ENCODE measurements at regions not wholly inside any gene's neighbourhood (a gene's known extent, or its start where the extent isn't known, plus 50 kb on each side); places are given as distances from the start of the nearest gene placed in this dataset.

GRCh38 chr1:194825382-194825781, 1639.0 kb upstream of the B3GALT2 start:
- Histone ChIP-seq H3K4me2 (ENCODE audit: insufficient read depth, low read length) (no peak overlapping the region), H3K4me3 (ENCODE audit: low read depth in 1 of 2, low read length in 2 of 2) (no peak overlapping the region), H3K79me2 (ENCODE audit: insufficient read depth, low read length) (no peaks in the 10 kb centered on the region), H3K27ac (ENCODE audit: low read length) (no peak overlapping the region), H3K4me1 (ENCODE audit: insufficient read depth, low read length) (no peaks in the 10 kb centered on the region), H3K9ac (ENCODE audit: low read depth, low read length) (no peak overlapping the region), H3K27me3 (ENCODE audit: insufficient read depth, low read length, poor library complexity) (no peaks in the 10 kb centered on the region), H4K20me1 (ENCODE audit: insufficient read depth, low read length) (no peaks in the 10 kb centered on the region), H2AFZ (ENCODE audit: low read depth, low read length) (no peak overlapping the region), H3K36me3 (ENCODE audit: insufficient read depth, low read length) (no peaks in the 10 kb centered on the region), H3K9me3 (ENCODE audit: insufficient read depth, low read length, severe bottlenecking) (no peaks in the 10 kb centered on the region)
- no peak for TF ChIP-seq EZH2 (IDR thresholded peaks at IDR 0.05; ENCODE audit: borderline replicate concordance, low read depth, low read length, severe bottlenecking)
- no peak for TF ChIP-seq CTCF (IDR thresholded peaks at IDR 0.05; ENCODE audit: borderline replicate concordance, extremely low read depth, low read length, poor library complexity, severe bottlenecking)
- ATAC-seq (ENCODE audit: insufficient read depth, low read depth) (no peak), DNase-seq (no peak)

- Histone ChIP-seq H2AFZ (ENCODE audit: low read depth, low read length) (no peak overlapping the region), H3K4me2 (ENCODE audit: insufficient read depth, low read length) (no peak overlapping the region), H3K36me3 (ENCODE audit: insufficient read depth, low read length) (no peaks in the 10 kb centered on the region), H4K20me1 (ENCODE audit: insufficient read depth, low read length) (no peaks in the 10 kb centered on the region), H3K4me1 (ENCODE audit: insufficient read depth, low read length) (no peaks in the 10 kb centered on the region), H3K79me2 (ENCODE audit: insufficient read depth, low read length) (no peaks in the 10 kb centered on the region), H3K27ac (ENCODE audit: low read length) (no peak overlapping the region), H3K9ac (ENCODE audit: low read depth, low read length) (no peak overlapping the region), H3K27me3 (ENCODE audit: insufficient read depth, low read length, poor library complexity) (no peaks in the 10 kb centered on the region), H3K9me3 (ENCODE audit: insufficient read depth, low read length, severe bottlenecking) (no peaks in the 10 kb centered on the region), H3K4me3 (ENCODE audit: low read depth in 1 of 2, low read length in 2 of 2) (no peak overlapping the region)
- DNase-seq: no peak
- ATAC-seq (ENCODE audit: insufficient read depth, low read depth): no peak
- TF ChIP-seq EZH2 (IDR thresholded peaks at IDR 0.05; ENCODE audit: borderline replicate concordance, low read depth, low read length, severe bottlenecking) (no peak), CTCF (IDR thresholded peaks at IDR 0.05; ENCODE audit: borderline replicate concordance, extremely low read depth, low read length, poor library complexity, severe bottlenecking) (no peak)
Measured at GRCh38 chr1:194821091-194821490, 1634.7 kb upstream of the B3GALT2 start.

- Histone ChIP-seq H3K4me1 (ENCODE audit: insufficient read depth, low read length) (no peaks in the 10 kb centered on the region), H3K4me2 (ENCODE audit: insufficient read depth, low read length) (no peak overlapping the region), H3K79me2 (ENCODE audit: insufficient read depth, low read length) (no peaks in the 10 kb centered on the region), H4K20me1 (ENCODE audit: insufficient read depth, low read length) (no peaks in the 10 kb centered on the region), H3K27ac (ENCODE audit: low read length) (no peak overlapping the region), H3K9me3 (ENCODE audit: insufficient read depth, low read length, severe bottlenecking) (no peaks in the 10 kb centered on the region), H3K27me3 (ENCODE audit: insufficient read depth, low read length, poor library complexity) (no peaks in the 10 kb centered on the region), H3K9ac (ENCODE audit: low read depth, low read length) (no peak overlapping the region), H3K36me3 (ENCODE audit: insufficient read depth, low read length) (no peaks in the 10 kb centered on the region), H2AFZ (ENCODE audit: low read depth, low read length) (no peak overlapping the region), H3K4me3 (ENCODE audit: low read depth in 1 of 2, low read length in 2 of 2) (no peak overlapping the region)
- DNase-seq (no peak), ATAC-seq (ENCODE audit: insufficient read depth, low read depth) (no peak)
- no peak for TF ChIP-seq EZH2 (IDR thresholded peaks at IDR 0.05; ENCODE audit: borderline replicate concordance, low read depth, low read length, severe bottlenecking)
- no peak for TF ChIP-seq CTCF (IDR thresholded peaks at IDR 0.05; ENCODE audit: borderline replicate concordance, extremely low read depth, low read length, poor library complexity, severe bottlenecking)
Measured at GRCh38 chr1:194818674-194819073, 1632.3 kb upstream of the B3GALT2 start.

GRCh38 chr1:194816859-194817258, 1630.4 kb upstream of the B3GALT2 start:
- ATAC-seq (ENCODE audit: insufficient read depth, low read depth): no peak
- H3K36me3 ChIP-seq (ENCODE audit: insufficient read depth, low read length): no peaks in the 10 kb centered on the region
- no peaks in the 10 kb centered on the region for H3K4me1 ChIP-seq (ENCODE audit: insufficient read depth, low read length)
- H4K20me1 ChIP-seq (ENCODE audit: insufficient read depth, low read length): no peaks in the 10 kb centered on the region
- H2AFZ ChIP-seq (ENCODE audit: low read depth, low read length): no peak overlapping the region
- H3K9me3 ChIP-seq (ENCODE audit: insufficient read depth, low read length, severe bottlenecking): no peaks in the 10 kb centered on the region
- DNase-seq: no peak
- H3K79me2 ChIP-seq (ENCODE audit: insufficient read depth, low read length): no peaks in the 10 kb centered on the region
- H3K4me2 ChIP-seq (ENCODE audit: insufficient read depth, low read length): no peak overlapping the region
- H3K4me3 ChIP-seq (ENCODE audit: low read depth in 1 of 2, low read length in 2 of 2): no peak overlapping the region
- TF ChIP-seq CTCF (IDR thresholded peaks at IDR 0.05; ENCODE audit: borderline replicate concordance, extremely low read depth, low read length, poor library complexity, severe bottlenecking): no peak
- no peak for TF ChIP-seq EZH2 (IDR thresholded peaks at IDR 0.05; ENCODE audit: borderline replicate concordance, low read depth, low read length, severe bottlenecking)
- H3K9ac ChIP-seq (ENCODE audit: low read depth, low read length): no peak overlapping the region
- H3K27ac ChIP-seq (ENCODE audit: low read length): no peak overlapping the region
- no peaks in the 10 kb centered on the region for H3K27me3 ChIP-seq (ENCODE audit: insufficient read depth, low read length, poor library complexity)
